A549 (cell line): ENCODE measurements at regions not wholly inside any gene's neighbourhood (a gene's known extent, or its start where the extent isn't known, plus 50 kb on each side); places are given as distances from the start of the nearest gene placed in this dataset.
A peak's percentile ranks its signal among the peaks of the same experiment; 100 is the strongest.

Experiments used
- ATAC-seq, 2 experiments: fragments of 200-7000 bp in 1 of 2; fragments of >200 bp in 1 of 2; cut with Nextera tagmentation in 1 of 2; cut with Tn5 transposase in 1 of 2; 3 replicates each; pipeline versions ENCODE4 v1.8.0 to v1.9.1; 2018 to 2020; ENCODE audit warnings: mild to moderate bottlenecking in 1 of 2, moderate library complexity in 1 of 2
- CTCF ChIA-PET: fragments of 300-600 bp; sonication (Branson Sonifier 250); formaldehyde crosslinking; extraction: SDS; loops from one replicate; lab custom pipeline; 2021; ENCODE audit warnings: antibody characterized with exemption, inconsistent platforms; lab: Yijun Ruan, JAX
- POLR2A ChIA-PET: fragments of 350-600 bp; formaldehyde crosslinking; extraction: SDS; loops from one replicate; lab custom pipeline; 2021; ENCODE audit warnings: antibody characterized with exemption, inconsistent platforms; lab: Yijun Ruan, JAX
- DNase-seq, 2 experiments: peaks; one replicate each; pipeline versions ENCODE4 v3.0.0 to v3.0.0-alpha.2; 2011 to 2016; ENCODE audit warnings: low read depth in 1 of 2, low spot score in 1 of 2
- FAIRE-seq: peaks from 2 replicates; lab custom pipeline; 2011; peaks lifted over from hg19 to GRCh38; lab: Jason Lieb, UNC
- H3K27ac ChIP-seq, 2 experiments: fragments of >200 bp; sonication (Bioruptor Twin); formaldehyde crosslinking; 3 replicates each; pipeline ENCODE4 v1.5.1; 2016 to 2017
- H3K4me1 ChIP-seq: fragments of >200 bp; sonication (Bioruptor Twin); formaldehyde crosslinking; 3 replicates; pipeline ENCODE4 v1.6.1; 2016
- H3K4me2 ChIP-seq: fragments of >200 bp; sonication (Bioruptor Twin); formaldehyde crosslinking; 3 replicates; pipeline ENCODE4 v1.6.1; 2016
- H3K4me3 ChIP-seq: fragments of >200 bp; sonication (Bioruptor Twin); formaldehyde crosslinking; 3 replicates; pipeline ENCODE4 v1.5.1; 2016
- H3K9me3 ChIP-seq: fragments of >200 bp; sonication (Bioruptor Twin); formaldehyde crosslinking; 3 replicates; pipeline ENCODE4 v1.6.1; 2016
- BCL3 ChIP-seq: fragments of >200 bp; sonication (Bioruptor Twin); formaldehyde crosslinking; IDR thresholded peaks from 3 replicates; pipeline ENCODE4 v1.6.1; 2016
- BHLHE40 ChIP-seq: IDR thresholded peaks from 2 replicates; pipeline ENCODE4 v1.6.1; 2012; ENCODE audit warnings: low read depth, low read length, inconsistent platforms
- CEBPB ChIP-seq, 2 experiments: fragments of >200 bp in 1 of 2; sonication (Bioruptor Twin) in 1 of 2; formaldehyde crosslinking in 1 of 2; IDR thresholded peaks; 2 replicates each; pipeline ENCODE4 v1.6.1; 2012 to 2016
- CHD2 ChIP-seq: fragments of 150-350 bp; IDR thresholded peaks from 2 replicates; pipeline ENCODE4 v1.6.1; 2014; ENCODE audit warnings: low read length; ENCODE audit not compliant: partially characterized antibody
- CHD4 ChIP-seq: fragments of 200-600 bp; sonication (generic); IDR thresholded peaks from 2 replicates; pipeline ENCODE4 v1.6.1; 2016; ENCODE audit warnings: antibody characterized with exemption, mild to moderate bottlenecking, borderline replicate concordance
- CTCF ChIP-seq: fragments of >200 bp; sonication (Bioruptor Twin); formaldehyde crosslinking; IDR thresholded peaks from 3 replicates; pipeline ENCODE4 v1.5.1; 2016
- ELK1 ChIP-seq: fragments of 150-350 bp; IDR thresholded peaks from 2 replicates; pipeline ENCODE4 v1.6.1; 2014; ENCODE audit warnings: low read depth, mild to moderate bottlenecking, low read length
- ESRRA ChIP-seq: fragments of 150-350 bp; IDR thresholded peaks from 2 replicates; pipeline ENCODE4 v1.6.1; 2014; ENCODE audit warnings: mild to moderate bottlenecking, low read length, borderline replicate concordance
- FOSB ChIP-seq: fragments of 250-450 bp; sonication (Bioruptor Pico); IDR thresholded peaks from 2 replicates; pipeline ENCODE4 v1.5.0; 2020; ENCODE audit warnings: mild to moderate bottlenecking, moderate library complexity
- FOSL2 ChIP-seq, 2 experiments: fragments of 450-650 bp in 1 of 2; fragments of >200 bp in 1 of 2; sonication (Bioruptor Twin) in 1 of 2; formaldehyde crosslinking; IDR thresholded peaks; 2 replicates each; pipeline versions ENCODE4 v1.5.0 to v1.6.1; 2016 to 2020; ENCODE audit warnings: mild to moderate bottlenecking in 1 of 2, moderate library complexity in 1 of 2
- GATA3 ChIP-seq: IDR thresholded peaks from 2 replicates; pipeline ENCODE4 v1.6.1; 2012; ENCODE audit warnings: borderline replicate concordance
- HES2 ChIP-seq: fragments of >200 bp; sonication (Bioruptor Twin); formaldehyde crosslinking; IDR thresholded peaks from 2 replicates; pipeline ENCODE4 v1.6.1; 2016
- HOXA7 ChIP-seq: fragments of 250-450 bp; sonication (Bioruptor Pico); IDR thresholded peaks from 2 replicates; pipeline ENCODE4 v1.5.0; 2020; ENCODE audit warnings: mild to moderate bottlenecking, moderate library complexity
- JUNB ChIP-seq: fragments of >200 bp; sonication (Bioruptor Twin); formaldehyde crosslinking; IDR thresholded peaks from 2 replicates; pipeline ENCODE4 v1.6.1; 2016
- MAX ChIP-seq: IDR thresholded peaks from 2 replicates; pipeline ENCODE4 v1.6.1; 2012
- PBX3 ChIP-seq: IDR thresholded peaks from 2 replicates; pipeline ENCODE4 v1.6.1; 2012
- PHF8 ChIP-seq: fragments of 200-600 bp; sonication (generic); IDR thresholded peaks from 2 replicates; pipeline ENCODE4 v1.6.1; 2016; ENCODE audit warnings: low read depth, mild to moderate bottlenecking, antibody characterized with exemption, moderate library complexity, borderline replicate concordance
- POLR2AphosphoS2 ChIP-seq: conservative IDR thresholded peaks from 2 replicates; pipeline ENCODE4 v1.6.1; 2012; ENCODE audit warnings: low read length, improper control_type of control experiment, inconsistent platforms
- RAD21 ChIP-seq, 2 experiments: fragments of >200 bp in 1 of 2; sonication (Bioruptor Twin) in 1 of 2; formaldehyde crosslinking in 1 of 2; IDR thresholded peaks in 1 of 2; conservative IDR thresholded peaks in 1 of 2; 2 replicates in 1 of 2; 3 replicates in 1 of 2; pipeline ENCODE4 v1.6.1; 2012 to 2018; ENCODE audit warnings: inconsistent platforms in 1 of 2
- RARB ChIP-seq: fragments of 250-450 bp; sonication (Bioruptor Pico); IDR thresholded peaks from 2 replicates; pipeline ENCODE4 v1.8.0; 2021; ENCODE audit warnings: mild to moderate bottlenecking, moderate library complexity
- RCOR1 ChIP-seq: fragments of 150-350 bp; IDR thresholded peaks from 2 replicates; pipeline ENCODE4 v1.6.1; 2014; ENCODE audit warnings: antibody characterized with exemption, low read length, low read depth
- REST ChIP-seq: fragments of 200-600 bp; sonication (generic); IDR thresholded peaks from 2 replicates; pipeline ENCODE4 v1.6.1; 2016; ENCODE audit warnings: antibody characterized with exemption, mild to moderate bottlenecking, moderate library complexity
- RFX5 ChIP-seq: fragments of 450-650 bp; IDR thresholded peaks from 2 replicates; pipeline ENCODE4 v1.7.1; 2014; ENCODE audit warnings: antibody characterized with exemption, mild to moderate bottlenecking, moderate library complexity
- SMC3 ChIP-seq: fragments of >200 bp; sonication (Bioruptor Twin); formaldehyde crosslinking; IDR thresholded peaks from 3 replicates; pipeline ENCODE4 v1.6.1; 2018; ENCODE audit warnings: inconsistent platforms
- SREBF2 ChIP-seq: fragments of 450-650 bp; IDR thresholded peaks from 2 replicates; pipeline ENCODE4 v1.6.1; 2014; ENCODE audit warnings: mild to moderate bottlenecking, moderate library complexity
- ZFP36 ChIP-seq: fragments of 450-650 bp; IDR thresholded peaks from 2 replicates; pipeline ENCODE4 v1.6.1; 2014; ENCODE audit warnings: borderline replicate concordance; ENCODE audit not compliant: partially characterized antibody
- ZNF302 ChIP-seq: fragments of 250-450 bp; sonication (Bioruptor Pico); IDR thresholded peaks from 2 replicates; pipeline ENCODE4 v1.9.0; 2021; ENCODE audit warnings: inconsistent platforms, mild to moderate bottlenecking, moderate library complexity
- WGBS: methylation state at CpG from one replicate; pipeline ENCODE4 v1.1.6; 2017; ENCODE audit errors: missing lambda C conversion rate; 5-methylcytosine and 5-hydroxymethylcytosine counted together

- Histone ChIP-seq H3K4me1 (peaks cover 30% of the 10 kb centered on the region), H3K4me2 (no peak overlapping the region), H3K4me3 (no peak overlapping the region), H3K27ac (peak overlapping the region in 1 of 2 experiments; percentile 76; a peak in 2 of 6 replicates), H3K9me3 (peaks cover 5% of the 10 kb centered on the region; the same call in 1 of the 3 replicates)
- DNase-seq (no peak), ATAC-seq (no peak), FAIRE-seq (no peak)
- ChIA-PET POLR2A (no interaction called here), CTCF (interaction anchor here (0.6 to 0.9 kb wide), 2 partner anchors 14 to 1539 kb away, joined by 3 to 4 read pairs; no protein-coding TSS in a partner anchor)
- 75% methylated on average over 3 of the region's 3 CpGs for WGBS
- TF ChIP-seq REST (no peak), PBX3 (no peak), SREBF2 (no peak), ESRRA (peak; percentile 55; the same call in 1 of the 2 replicates), MAX (no peak)
Observed at GRCh38 chr10:78814407-78814806, 254.4 kb upstream of the ZMIZ1 start.

GRCh38 chr10:78815702-78816334 lies 252.9 kb upstream of the ZMIZ1 start:
- peak; percentile 25 to 72; a peak in 4 of 6 replicates for ATAC-seq
- ChIA-PET CTCF (no interaction called here), POLR2A (interaction anchor here (0.5 kb wide), 1 partner anchor 73 kb away, joined by 5 read pairs; no protein-coding TSS in a partner anchor)
- peak in 1 of 2 experiments; percentile 40 for DNase-seq
- 0% methylated on average over 2 of the region's 2 CpGs for WGBS
- H3K4me2 ChIP-seq = peak overlapping the region; percentile 53
- H3K4me3 ChIP-seq = no peak overlapping the region
- H3K4me1 ChIP-seq = peaks cover 30% of the 10 kb centered on the region
- FAIRE-seq = peak; percentile 7
- peak overlapping the region; percentile 58 to 76 for H3K27ac ChIP-seq
- peaks cover 5% of the 10 kb centered on the region; the same call in 1 of the 3 replicates for H3K9me3 ChIP-seq
- TF ChIP-seq ZNF302 (no peak), FOSB (CRISPR knock-in tag) (no peak), GATA3 (peak; percentile 30; the same call in 1 of the 2 replicates), ZFP36 (no peak), RCOR1 (no peak), CHD4 (no peak), JUNB (peak; percentile 68), PHF8 (no peak), CHD2 (no peak), SMC3 (no peak), POLR2AphosphoS2 (no peak), ELK1 (no peak), HES2 (no peak), RFX5 (no peak), BHLHE40 (no peak), FOSL2 (IDR thresholded peaks at IDR 0.05) (peak; percentile 31; the same call in 1 of the 2 replicates), FOSL2 (CRISPR knock-in tag; IDR thresholded peaks at IDR 0.05) (peak; percentile 55; the same call in 1 of the 2 replicates), CEBPB (IDR thresholded peaks at IDR 0.05) (peak in 1 of 2 experiments; percentile 20; a peak in 1 of 4 replicates), RAD21 (conservative IDR thresholded peaks at IDR 0.05 in 1 of 2, IDR thresholded peaks at IDR 0.05 in 1 of 2) (0 out of 5 replicates have a peak, but pooled peaks of 1 of the 2 experiments have one; percentile 16), RARB (CRISPR knock-in tag) (no peak), CTCF (no peak), HOXA7 (no peak), BCL3 (no peak)
